Right cardiac atrium (tissue), 5 donors: ENCODE measurements at regions not wholly inside any gene's neighbourhood (a gene's known extent, or its start where the extent isn't known, plus 50 kb on each side); places are given as distances from the start of the nearest gene placed in this dataset.
A peak's percentile ranks its signal among the peaks of the same experiment; 100 is the strongest.

Experiments
- ATAC-seq, 2 donors: fragments of 200-7000 bp; cut with Tn5 transposase; one replicate each; pipeline versions ENCODE4 v1.8.0 to v1.9.1; 2020; ENCODE audit warnings: moderate library complexity in 2 of 2, mild to moderate bottlenecking in 1 of 2
- DNase-seq, 3 donors: peaks; one replicate each; pipeline ENCODE4 v3.0.0-alpha.2; 2020
- H3K27ac ChIP-seq: one replicate; pipeline ENCODE4 v1.5.1; 2013; ENCODE audit warnings: mild to moderate bottlenecking, low read length, control low read depth, moderate library complexity
- H3K27me3 ChIP-seq: one replicate; pipeline ENCODE4 v1.6.1; 2013; ENCODE audit not compliant: control insufficient read depth, insufficient read depth
- H3K4me1 ChIP-seq: one replicate; pipeline ENCODE4 v1.6.1; 2013; ENCODE audit warnings: low read length; ENCODE audit not compliant: control insufficient read depth, insufficient read depth
- H3K4me3 ChIP-seq: one replicate; pipeline ENCODE4 v1.5.1; 2013; ENCODE audit warnings: low read length, control low read depth
- H3K9me3 ChIP-seq: one replicate; pipeline ENCODE4 v1.6.1; 2013; ENCODE audit warnings: low read length; ENCODE audit not compliant: control insufficient read depth
- WGBS: extraction: QIAGEN DNeasy Blood & Tissue Kit; methylation state at CpG from one replicate; pipeline ENCODE4 v1.1.7; 2013; 5-methylcytosine and 5-hydroxymethylcytosine counted together
- intact Hi-C, 4 donors: fragments of 100-400 bp; cut with DNase I; formaldehyde crosslinking; loops; one replicate each; pipeline versions ENCODE4 v1.11.0 to v1.14.0; 2022 to 2023
- donor health status: healthy with polysubstance abuse.
- donor health status: DM: no; HTN: yes; CAD: no.
- donor health status: DM: no; HTN: no; CAD: no.
- donor health status: DM: no; HTN: yes; CAD: no; lungs with severe emphysema.
- donor health status: DM: yes; HTN: yes; CAD: no.

DNA sequence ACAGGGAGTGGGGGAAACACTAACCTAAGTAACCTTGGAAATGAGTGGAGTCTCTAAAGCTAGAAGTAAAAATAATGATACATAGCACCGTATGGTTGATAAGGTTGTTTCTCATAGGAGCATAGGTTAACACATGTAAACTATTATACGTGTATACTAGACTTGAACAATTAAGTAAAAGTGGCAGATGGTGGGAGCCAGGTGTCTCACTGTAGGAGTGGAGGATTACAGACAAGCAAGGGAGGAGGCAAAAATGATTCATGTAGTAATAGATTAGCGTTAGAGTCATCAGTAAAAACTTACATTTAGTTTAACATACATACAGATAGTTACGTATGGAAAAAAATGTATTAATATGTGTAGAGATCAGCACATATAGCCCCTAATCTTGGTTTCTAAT is 138.4 kb upstream of the DSCAM start:
- ATAC-seq: no peak
- WGBS: 76% methylated on average over 4 of the region's 4 CpGs
- no peak overlapping the region for H3K4me3 ChIP-seq

DNA sequence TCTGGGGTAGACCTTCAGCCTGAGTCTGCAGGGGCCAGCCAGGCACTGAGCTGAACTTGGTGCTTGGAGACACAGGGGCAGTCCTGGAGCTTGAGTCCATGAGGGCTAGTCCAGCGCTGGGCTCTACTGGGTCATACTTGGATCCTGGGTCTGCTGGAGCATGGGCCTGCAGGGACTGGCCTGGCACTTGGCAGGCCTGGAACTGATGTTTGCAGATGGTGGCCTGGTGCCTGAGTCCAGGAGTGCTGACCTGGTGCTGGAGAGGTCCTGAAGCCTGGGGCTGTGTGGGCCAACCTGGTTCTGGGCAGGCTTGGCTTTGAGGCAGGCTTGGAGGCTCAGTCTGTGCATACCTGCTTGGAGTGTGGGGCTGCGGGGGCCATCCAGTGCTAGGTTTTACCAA is 143.4 kb upstream of the DSCAM start:
- ATAC-seq: peak in 1 of 2 donors; percentile 38
- WGBS: 100% methylated on average over 2 of the region's 2 CpGs
- no peaks in the 10 kb centered on the region for H3K9me3 ChIP-seq
- H3K27me3 ChIP-seq: no peaks in the 10 kb centered on the region
- intact Hi-C loops: no loop called here
- H3K27ac ChIP-seq: no peak overlapping the region
- H3K4me1 ChIP-seq: no peaks in the 10 kb centered on the region
- no peak overlapping the region for H3K4me3 ChIP-seq
- DNase-seq: no peak

More for the DNA sequence above, 138.4 kb upstream of the DSCAM start:
- intact Hi-C loops: no loop called here
- H3K27ac ChIP-seq: no peak overlapping the region
- H3K9me3 ChIP-seq: no peaks in the 10 kb centered on the region
- no peak for DNase-seq
- H3K27me3 ChIP-seq: no peaks in the 10 kb centered on the region
- H3K4me1 ChIP-seq: no peaks in the 10 kb centered on the region

DNA sequence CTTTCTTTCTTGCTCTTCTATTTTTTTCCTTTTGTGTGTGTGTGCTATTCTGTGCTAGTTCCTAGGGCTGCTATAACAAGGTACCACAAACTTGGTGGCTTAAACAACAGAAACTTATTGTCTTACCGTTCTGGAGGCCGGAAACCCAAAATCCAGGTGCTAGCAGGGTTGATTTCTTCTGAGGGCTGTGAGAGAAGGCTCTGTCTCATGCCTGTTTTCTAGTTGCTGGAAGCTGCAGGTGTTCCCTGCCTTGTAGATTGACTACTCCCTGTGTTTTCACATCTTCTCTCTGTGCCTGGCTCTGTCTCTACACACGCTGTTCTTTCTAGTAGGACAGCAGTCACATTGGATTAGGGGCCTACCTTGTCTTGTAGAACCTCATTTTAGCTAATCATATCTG is 150.9 kb upstream of the DSCAM start:
- H3K4me1 ChIP-seq: no peaks in the 10 kb centered on the region
- no peaks in the 10 kb centered on the region for H3K9me3 ChIP-seq
- WGBS: 81% methylated on average over 3 of the region's 3 CpGs
- H3K27ac ChIP-seq: no peak overlapping the region
- intact Hi-C loops: no loop called here
- ATAC-seq (no peak), DNase-seq (no peak)
- no peaks in the 10 kb centered on the region for H3K27me3 ChIP-seq
- H3K4me3 ChIP-seq: no peak overlapping the region

DNA sequence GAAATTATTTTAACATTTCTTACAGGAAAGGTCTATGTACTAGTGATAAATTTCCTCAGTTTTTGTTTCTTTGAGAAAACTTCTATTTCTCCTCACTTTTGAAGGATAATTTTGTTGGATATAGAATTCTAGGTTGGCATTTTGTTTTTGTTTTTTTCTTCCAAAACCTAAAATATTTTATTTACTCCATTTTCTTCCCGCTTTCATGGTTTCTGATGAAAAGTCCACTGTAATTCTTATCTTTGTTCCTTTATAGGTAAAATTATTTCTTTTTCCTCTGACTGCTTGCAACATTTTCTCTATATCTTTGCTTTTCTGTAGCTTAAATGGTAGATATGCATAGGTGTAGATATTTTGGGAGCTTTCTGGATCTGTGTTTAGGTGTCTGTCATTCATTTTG is 153.9 kb upstream of the DSCAM start:
- intact Hi-C loops: no loop called here
- Histone ChIP-seq H3K4me1 (no peaks in the 10 kb centered on the region), H3K27ac (no peak overlapping the region), H3K4me3 (no peak overlapping the region), H3K9me3 (no peaks in the 10 kb centered on the region), H3K27me3 (no peaks in the 10 kb centered on the region)
- DNase-seq (no peak), ATAC-seq (no peak)
- WGBS: 97% methylated on average over 1 of the region's 1 CpG

DNA sequence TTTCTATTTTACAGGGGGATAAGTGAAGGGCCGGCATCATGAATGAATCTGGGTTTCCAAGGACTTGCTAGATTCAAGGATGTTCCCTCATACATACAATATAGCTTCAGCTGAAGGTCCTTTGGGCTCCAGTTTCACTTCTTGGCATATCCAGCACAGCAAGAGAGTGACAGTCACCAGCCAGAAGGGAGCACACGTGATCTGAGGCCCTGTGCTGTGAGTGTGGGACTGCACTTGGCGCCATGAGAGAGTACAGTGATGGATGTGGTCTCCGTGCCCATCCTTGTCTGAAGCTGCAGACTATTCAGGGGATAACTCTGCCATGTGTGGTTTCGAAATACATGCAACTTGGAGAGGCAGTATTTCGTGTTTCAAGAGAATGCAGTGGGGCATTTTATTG is 159.7 kb upstream of the DSCAM start:
- 81% methylated on average over 6 of the region's 6 CpGs for WGBS
- H3K27ac ChIP-seq: no peak overlapping the region
- intact Hi-C loops: no loop called here
- DNase-seq (no peak), ATAC-seq (no peak)
- H3K4me3 ChIP-seq: no peak overlapping the region
- H3K9me3 ChIP-seq: no peaks in the 10 kb centered on the region
- no peaks in the 10 kb centered on the region for H3K4me1 ChIP-seq
- H3K27me3 ChIP-seq: no peaks in the 10 kb centered on the region

DNA sequence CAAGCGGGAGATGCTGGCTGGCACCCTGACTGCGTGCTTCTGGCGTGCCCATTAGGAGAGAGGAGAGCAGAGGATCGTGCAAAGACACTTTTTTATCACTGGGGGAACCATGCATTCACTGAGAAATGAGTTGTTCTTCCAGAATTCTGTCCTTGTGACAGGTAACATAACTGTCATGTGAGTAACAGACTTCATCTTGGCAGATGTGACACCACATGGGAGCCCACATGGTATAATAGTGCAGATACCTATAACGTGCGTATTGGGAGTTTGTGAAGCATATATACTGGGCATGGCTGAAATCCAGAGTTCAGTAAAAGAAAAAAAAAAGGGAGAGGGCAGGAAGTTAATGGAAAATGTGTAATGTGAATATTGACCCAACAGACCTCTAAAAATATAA is 159.6 kb upstream of the BACE2 start:
- Histone ChIP-seq H3K4me1 (no peaks in the 10 kb centered on the region), H3K9me3 (no peaks in the 10 kb centered on the region), H3K27me3 (no peaks in the 10 kb centered on the region), H3K4me3 (no peak overlapping the region), H3K27ac (no peak overlapping the region)
- ATAC-seq: no peak
- intact Hi-C loops: no loop called here
- 93% methylated on average over 6 of the region's 6 CpGs for WGBS
- DNase-seq: no peak

DNA sequence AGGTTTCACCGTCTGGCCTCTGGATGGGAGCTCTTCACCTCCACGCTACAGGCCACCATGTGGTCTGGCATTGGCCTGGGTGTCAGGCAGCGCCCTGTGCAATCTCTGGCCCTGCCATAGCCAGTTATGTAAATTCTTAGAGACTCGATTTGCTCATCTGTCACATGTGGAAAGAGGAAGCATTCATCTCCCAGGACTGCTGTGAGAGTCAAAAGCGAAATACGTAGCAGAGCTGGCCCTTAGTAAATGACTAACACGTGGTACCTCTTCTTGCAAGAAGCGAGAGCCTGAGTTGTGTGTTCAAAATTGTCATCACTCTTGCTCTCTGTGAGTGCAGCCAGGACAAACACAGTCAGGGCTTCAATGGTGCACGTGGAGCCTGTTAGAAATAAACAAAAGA is 159.0 kb upstream of the BACE2 start:
- ATAC-seq: no peak
- 71% methylated on average over 9 of the region's 9 CpGs for WGBS
- no peak for DNase-seq
- Histone ChIP-seq H3K27me3 (no peaks in the 10 kb centered on the region), H3K4me1 (no peaks in the 10 kb centered on the region), H3K9me3 (no peaks in the 10 kb centered on the region), H3K4me3 (no peak overlapping the region), H3K27ac (no peak overlapping the region)
- intact Hi-C loops: no loop called here

DNA sequence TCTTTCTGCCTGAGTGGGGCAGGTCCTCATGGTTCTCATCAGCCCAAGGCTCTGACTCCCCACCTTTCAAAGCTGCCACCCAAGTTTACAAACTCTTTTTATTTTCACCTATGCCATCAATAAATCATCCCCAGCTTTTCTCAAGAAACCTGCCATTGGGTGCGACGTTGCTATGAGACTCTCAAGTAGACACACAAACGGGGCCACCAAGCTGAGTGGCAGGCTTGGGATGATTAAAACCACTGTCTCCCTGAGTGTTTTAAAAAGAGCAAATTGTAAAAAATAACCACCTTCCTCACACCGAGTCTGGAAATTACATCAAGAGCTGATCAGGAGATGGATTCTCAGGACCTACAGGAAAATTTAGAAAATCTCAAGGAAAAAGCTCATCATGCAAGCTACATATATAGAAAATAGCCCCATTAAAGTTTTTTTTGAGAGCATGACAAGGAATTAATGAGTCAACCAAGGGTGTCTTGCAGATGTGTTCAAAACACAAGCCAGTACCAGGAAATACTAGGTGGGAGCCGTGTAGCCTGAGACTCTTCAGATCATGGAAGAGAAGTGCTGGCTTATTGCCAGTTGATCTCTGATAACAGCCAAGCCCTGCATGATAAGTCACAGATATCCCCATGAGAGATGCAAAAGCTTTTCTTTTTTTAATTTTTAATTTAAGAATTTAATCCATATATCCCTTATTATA is 158.4 kb upstream of the BACE2 start:
- intact Hi-C loops: no loop called here
- Histone ChIP-seq H3K4me1 (no peaks in the 10 kb centered on the region), H3K27ac (no peak overlapping the region), H3K9me3 (no peaks in the 10 kb centered on the region), H3K27me3 (no peaks in the 10 kb centered on the region), H3K4me3 (no peak overlapping the region)
- DNase-seq: no peak
- ATAC-seq: no peak
- WGBS: 66% methylated on average over 5 of the region's 5 CpGs

DNA sequence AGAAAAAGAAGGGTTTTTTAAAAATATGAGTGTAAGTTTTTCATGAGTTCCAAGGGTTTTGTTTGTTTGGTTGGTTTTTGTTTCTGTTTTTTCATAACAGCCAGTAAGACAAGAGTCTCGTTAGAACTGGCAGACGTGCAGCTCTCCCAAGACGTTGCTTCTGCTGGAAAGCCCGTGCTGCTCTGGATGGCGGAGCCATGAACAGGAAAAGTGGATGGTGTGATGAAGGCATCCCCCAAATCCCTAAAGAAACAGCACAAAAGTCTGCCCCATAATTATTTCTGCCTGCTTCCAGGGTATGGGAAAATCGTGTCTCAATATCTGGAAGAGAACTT is 157.9 kb upstream of the BACE2 start:
- H3K4me1 ChIP-seq: no peaks in the 10 kb centered on the region
- H3K4me3 ChIP-seq: no peak overlapping the region
- intact Hi-C loops: no loop called here
- H3K9me3 ChIP-seq: no peaks in the 10 kb centered on the region
- WGBS: 27% methylated on average over 6 of the region's 6 CpGs
- no peak for DNase-seq
- H3K27me3 ChIP-seq: no peaks in the 10 kb centered on the region
- H3K27ac ChIP-seq: no peak overlapping the region
- ATAC-seq: no peak

DNA sequence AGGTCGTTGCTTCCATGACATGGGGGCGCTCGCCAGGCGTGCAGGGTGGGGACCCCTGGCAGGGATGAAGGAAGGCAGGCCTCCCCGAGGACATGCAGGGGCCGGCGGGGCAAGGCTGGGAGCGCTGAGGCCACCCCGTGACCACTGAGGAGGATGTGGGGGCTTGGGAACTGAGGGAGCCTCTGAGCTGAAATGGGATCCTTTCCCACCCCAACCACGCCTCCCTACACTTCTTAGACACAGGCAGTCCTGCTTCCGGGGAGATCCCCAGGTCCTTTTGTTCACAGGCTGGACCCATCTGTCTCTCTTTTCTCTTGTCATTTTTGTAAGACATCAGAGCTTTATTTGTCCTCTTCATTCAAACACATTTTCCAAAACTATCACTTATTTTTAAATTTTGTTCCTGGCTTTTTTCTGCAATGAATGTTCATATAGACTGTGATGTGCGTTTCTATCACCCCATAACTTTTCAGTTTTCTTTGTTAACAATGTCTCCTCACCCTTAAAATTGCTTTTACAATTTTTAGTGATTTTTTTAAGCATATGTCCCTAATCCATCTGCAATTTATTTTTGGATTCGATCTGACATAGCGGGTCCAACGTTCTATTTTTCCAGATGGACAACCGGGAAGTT is 156.7 kb upstream of the BACE2 start:
- 54% methylated on average over 16 of the region's 16 CpGs for WGBS
- no peaks in the 10 kb centered on the region for H3K27me3 ChIP-seq
- H3K27ac ChIP-seq: no peak overlapping the region
- H3K9me3 ChIP-seq: no peaks in the 10 kb centered on the region
- no peak overlapping the region for H3K4me3 ChIP-seq
- no peak for ATAC-seq
- intact Hi-C loops: no loop called here
- peak in 2 of 3 donors; percentile 37 to 44 for DNase-seq
- H3K4me1 ChIP-seq: no peaks in the 10 kb centered on the region

DNA sequence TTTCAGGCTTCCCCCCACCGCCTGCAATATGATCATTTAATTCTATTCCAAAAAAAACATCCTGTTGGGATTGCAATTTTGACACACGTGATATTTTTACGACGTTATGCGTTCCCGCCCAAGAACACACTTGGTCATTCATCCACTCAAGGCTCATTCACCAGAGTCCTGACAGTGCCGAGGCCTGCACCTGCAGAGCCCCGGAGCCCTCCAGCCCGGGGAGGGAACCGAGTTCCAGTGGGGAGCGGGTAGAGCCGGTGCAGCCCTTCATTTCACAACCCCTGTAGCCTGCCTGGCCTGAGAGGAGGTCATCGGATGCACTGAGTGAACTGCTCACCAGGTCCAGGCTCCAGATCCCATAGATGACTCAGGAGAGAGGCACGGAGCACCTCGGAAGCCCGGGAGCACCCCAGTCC is 156.0 kb upstream of the BACE2 start:
- no peak for ATAC-seq
- 63% methylated on average over 16 of the region's 16 CpGs for WGBS
- H3K27me3 ChIP-seq: no peaks in the 10 kb centered on the region

DNA sequence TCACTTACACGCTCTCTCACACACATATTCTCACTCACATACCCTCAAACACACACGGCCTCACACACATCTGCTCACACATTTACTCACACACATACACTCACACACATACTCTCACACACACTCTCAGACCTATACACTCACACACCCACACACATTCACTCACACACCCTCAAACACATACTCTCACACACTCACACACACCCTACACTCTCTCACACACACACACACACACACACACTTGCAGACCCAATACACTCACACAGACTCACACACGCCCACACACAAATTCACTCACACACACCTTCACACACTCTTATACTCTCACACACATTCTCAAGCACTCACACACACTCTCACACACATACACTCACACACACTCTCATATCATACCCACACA is 155.5 kb upstream of the BACE2 start:
- DNase-seq: no peak
- intact Hi-C loops: no loop called here
- Histone ChIP-seq H3K4me3 (no peak overlapping the region), H3K9me3 (no peaks in the 10 kb centered on the region), H3K27ac (no peak overlapping the region), H3K27me3 (no peaks in the 10 kb centered on the region), H3K4me1 (no peaks in the 10 kb centered on the region)
- no peak for ATAC-seq
- WGBS: 90% methylated on average over 3 of the region's 3 CpGs

More for the DNA sequence above, 156.0 kb upstream of the BACE2 start:
- no peaks in the 10 kb centered on the region for H3K4me1 ChIP-seq
- no peak for DNase-seq
- intact Hi-C loops: no loop called here
- no peak overlapping the region for H3K27ac ChIP-seq
- no peak overlapping the region for H3K4me3 ChIP-seq
- no peaks in the 10 kb centered on the region for H3K9me3 ChIP-seq
